OCI-LY3 (cell line): ENCODE measurements at regions not wholly inside any gene's neighbourhood (a gene's known extent, or its start where the extent isn't known, plus 50 kb on each side); places are given as distances from the start of the nearest gene placed in this dataset.
"Not testable (repeated sequence)": the region's sequence is repeated elsewhere in the genome, so short reads cannot be mapped to it uniquely, and the experiment has no call there.

Experiments used
- H2AFZ ChIP-seq: fragments of 200-600, 300-600 bp; shearing (Covaris generic); 2 replicates; pipeline ENCODE4 v1.6.0; 2014; ENCODE audit warnings: antibody characterized with exemption, low read depth, low read length
- H3K27ac ChIP-seq: fragments of 200-600, 300-600 bp; sonication (generic); 2 replicates; pipeline ENCODE4 v1.5.1; 2014; ENCODE audit warnings: mild to moderate bottlenecking, low read length, moderate library complexity, mixed read lengths
- H3K27me3 ChIP-seq: fragments of 200-600, 300-600 bp; sonication (generic); 2 replicates; pipeline ENCODE4 v1.6.1; 2014; ENCODE audit warnings: low read depth, low read length, mixed read lengths
- H3K36me3 ChIP-seq: fragments of 200-600, 300-600 bp; sonication (generic); replicated peaks from 2 replicates; pipeline ENCODE3; 2014; ENCODE audit warnings: low read depth, low read length, mixed read lengths
- H3K4me1 ChIP-seq: fragments of 300-600, 200-600 bp; sonication (generic); 2 replicates; pipeline ENCODE4 v1.6.1; 2014; ENCODE audit warnings: low read length, mixed read lengths
- H3K4me2 ChIP-seq: fragments of 200-600, 300-600 bp; sonication (generic); 2 replicates; pipeline ENCODE4 v1.6.1; 2014; ENCODE audit warnings: low read length, mixed read lengths
- H3K4me3 ChIP-seq: fragments of 300-600, 200-600 bp; sonication (generic); 2 replicates; pipeline ENCODE4 v1.5.1; 2014; ENCODE audit warnings: antibody characterized with exemption, mild to moderate bottlenecking, low read length, moderate library complexity
- H3K79me2 ChIP-seq: fragments of 300-600, 200-600 bp; shearing (Covaris generic); 2 replicates; pipeline ENCODE4 v1.6.1; 2014; ENCODE audit warnings: mild to moderate bottlenecking, low read length, mixed read lengths
- H3K9ac ChIP-seq: fragments of 300-600, 200-600 bp; shearing (Covaris generic); 2 replicates; pipeline ENCODE4 v1.6.0; 2014; ENCODE audit warnings: mild to moderate bottlenecking, low read length, moderate library complexity
- H3K9me3 ChIP-seq: fragments of 200-600, 300-600 bp; shearing (Covaris generic); 2 replicates; pipeline ENCODE4 v1.6.1; 2014; ENCODE audit warnings: low read length, mixed read lengths; ENCODE audit not compliant: insufficient read depth
- H4K20me1 ChIP-seq: fragments of 200-600, 300-600 bp; sonication (generic); 2 replicates; pipeline ENCODE4 v1.6.1; 2016; ENCODE audit warnings: low read length, mixed read lengths; ENCODE audit not compliant: insufficient read depth
- EZH2phosphoT487 ChIP-seq: fragments of 200-600 bp; shearing (Covaris generic); IDR thresholded peaks from 2 replicates; pipeline ENCODE4 v1.6.1; 2018; ENCODE audit warnings: antibody characterized with exemption, mixed run types, low read depth
- TF ChIP-seq, protein P1 (sequence below): fragments of 200-600, 300-600 bp; sonication (generic); IDR thresholded peaks from 2 replicates; pipeline ENCODE4 v1.5.1; 2014; ENCODE audit warnings: antibody characterized with exemption, low read length, low read depth

DNA sequence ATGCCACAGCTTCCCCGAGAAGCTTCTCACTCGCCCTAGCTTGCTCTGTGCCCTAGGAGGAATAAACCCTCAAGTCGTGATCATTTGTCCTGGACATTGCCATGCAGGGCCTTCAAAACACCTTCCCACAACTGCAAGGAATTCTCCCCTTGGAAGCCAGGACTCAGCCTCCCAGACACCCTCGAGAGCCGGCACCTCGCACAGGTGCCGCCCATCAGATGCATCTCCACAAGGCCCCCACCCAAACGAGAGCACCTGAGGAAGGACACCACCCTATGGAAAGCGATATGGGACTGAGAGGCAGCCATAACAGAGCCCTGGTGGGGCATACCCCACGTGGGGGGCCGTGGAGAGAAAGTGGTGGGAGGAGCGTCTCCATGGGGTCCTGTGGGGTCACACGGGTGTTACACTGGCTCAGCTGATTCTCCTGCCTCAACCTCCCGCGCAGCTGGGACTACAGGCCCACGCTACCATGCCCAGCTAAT is 77.6 kb upstream of the FOXK1 start:
- Histone ChIP-seq H3K79me2 (no peaks in the 10 kb centered on the region), H3K4me1 (no peaks in the 10 kb centered on the region), H3K27ac (no peak overlapping the region), H3K36me3 (no peaks in the 10 kb centered on the region), H4K20me1 (no peaks in the 10 kb centered on the region), H3K4me2 (no peak overlapping the region), H3K27me3 (no peaks in the 10 kb centered on the region), H3K9ac (no peak overlapping the region), H3K9me3 (no peaks in the 10 kb centered on the region), H3K4me3 (no peak overlapping the region), H2AFZ (no peak overlapping the region)
- no peak for TF ChIP-seq EZH2phosphoT487
- TF ChIP-seq, protein P1, sequence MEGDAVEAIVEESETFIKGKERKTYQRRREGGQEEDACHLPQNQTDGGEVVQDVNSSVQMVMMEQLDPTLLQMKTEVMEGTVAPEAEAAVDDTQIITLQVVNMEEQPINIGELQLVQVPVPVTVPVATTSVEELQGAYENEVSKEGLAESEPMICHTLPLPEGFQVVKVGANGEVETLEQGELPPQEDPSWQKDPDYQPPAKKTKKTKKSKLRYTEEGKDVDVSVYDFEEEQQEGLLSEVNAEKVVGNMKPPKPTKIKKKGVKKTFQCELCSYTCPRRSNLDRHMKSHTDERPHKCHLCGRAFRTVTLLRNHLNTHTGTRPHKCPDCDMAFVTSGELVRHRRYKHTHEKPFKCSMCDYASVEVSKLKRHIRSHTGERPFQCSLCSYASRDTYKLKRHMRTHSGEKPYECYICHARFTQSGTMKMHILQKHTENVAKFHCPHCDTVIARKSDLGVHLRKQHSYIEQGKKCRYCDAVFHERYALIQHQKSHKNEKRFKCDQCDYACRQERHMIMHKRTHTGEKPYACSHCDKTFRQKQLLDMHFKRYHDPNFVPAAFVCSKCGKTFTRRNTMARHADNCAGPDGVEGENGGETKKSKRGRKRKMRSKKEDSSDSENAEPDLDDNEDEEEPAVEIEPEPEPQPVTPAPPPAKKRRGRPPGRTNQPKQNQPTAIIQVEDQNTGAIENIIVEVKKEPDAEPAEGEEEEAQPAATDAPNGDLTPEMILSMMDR: no peak

DNA sequence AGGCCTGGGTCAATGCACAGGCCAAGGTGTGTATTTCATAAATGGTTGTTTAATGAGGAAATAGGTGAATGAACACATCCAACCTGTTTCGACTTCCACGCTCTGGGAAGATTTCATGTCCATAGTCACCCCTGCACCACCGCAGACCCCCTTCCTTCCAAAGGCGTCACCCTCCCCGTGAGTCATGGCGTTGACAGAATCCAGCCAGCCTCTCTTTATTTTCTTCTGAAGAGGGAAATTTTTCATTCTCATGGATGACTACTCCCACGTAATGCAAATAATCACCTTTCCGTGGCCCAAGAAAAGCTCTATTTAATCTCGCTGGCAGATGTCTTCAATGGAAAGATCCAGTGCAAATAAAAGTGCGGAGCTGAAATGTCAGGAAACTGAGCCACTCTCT is 75.3 kb upstream of the FOXK1 start:
- Histone ChIP-seq H3K4me1 (no peaks in the 10 kb centered on the region), H3K79me2 (no peaks in the 10 kb centered on the region), H3K4me3 (no peak overlapping the region), H3K36me3 (no peaks in the 10 kb centered on the region), H3K4me2 (no peak overlapping the region), H3K9ac (no peak overlapping the region), H4K20me1 (no peaks in the 10 kb centered on the region), H3K9me3 (no peaks in the 10 kb centered on the region), H3K27me3 (no peaks in the 10 kb centered on the region), H2AFZ (no peak overlapping the region), H3K27ac (no peak overlapping the region)
- TF ChIP-seq, protein P1: no peak
- TF ChIP-seq EZH2phosphoT487: no peak

DNA sequence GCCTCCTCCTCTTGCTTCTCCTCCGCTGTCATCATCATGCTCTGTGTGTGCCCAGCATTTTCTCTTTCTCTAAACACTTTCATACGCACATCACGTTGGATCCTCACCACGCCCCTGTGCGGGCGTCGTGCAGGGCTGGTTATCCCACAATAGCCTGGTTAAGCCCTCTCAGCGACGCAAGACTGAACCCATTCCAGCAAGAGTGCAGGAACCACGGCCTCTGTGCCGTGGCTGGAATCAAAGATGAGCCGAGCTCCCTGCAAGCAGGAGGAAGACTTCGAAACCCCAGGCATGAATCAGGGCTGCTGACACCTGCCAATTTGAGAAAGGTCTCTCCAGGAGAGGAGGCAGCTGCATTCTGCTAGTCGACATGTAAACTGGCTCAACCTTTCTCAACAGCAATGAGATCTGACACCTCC is 74.8 kb upstream of the FOXK1 start:
- no peaks in the 10 kb centered on the region for H4K20me1 ChIP-seq
- no peaks in the 10 kb centered on the region for H3K27me3 ChIP-seq
- TF ChIP-seq, protein P1: no peak
- no peak for TF ChIP-seq EZH2phosphoT487
- H3K27ac ChIP-seq: no peak overlapping the region
- H3K79me2 ChIP-seq: no peaks in the 10 kb centered on the region
- H3K4me1 ChIP-seq: no peaks in the 10 kb centered on the region
- H3K9ac ChIP-seq: no peak overlapping the region
- H3K4me2 ChIP-seq: no peak overlapping the region
- no peak overlapping the region for H2AFZ ChIP-seq
- no peaks in the 10 kb centered on the region for H3K36me3 ChIP-seq
- H3K4me3 ChIP-seq: no peak overlapping the region
- H3K9me3 ChIP-seq: no peaks in the 10 kb centered on the region

DNA sequence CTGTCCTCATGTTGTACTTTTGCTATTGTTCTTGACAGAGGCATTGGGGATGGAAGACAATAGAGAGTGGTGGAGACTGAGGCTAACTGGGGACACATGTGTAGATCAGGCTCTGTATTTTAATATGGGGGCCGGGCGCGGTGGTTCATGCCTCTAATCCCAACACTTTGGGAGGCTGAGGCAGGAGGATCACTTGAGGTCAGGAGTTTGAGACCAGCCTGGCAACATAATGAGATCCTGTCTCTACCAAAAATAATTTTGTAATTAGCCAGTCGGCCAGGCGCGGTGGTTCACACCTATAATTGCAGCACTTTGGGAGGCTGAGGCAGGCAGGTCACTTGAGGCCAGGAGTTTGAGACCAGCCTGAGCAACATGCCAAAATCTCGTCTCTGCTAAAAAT is 72.5 kb upstream of the FOXK1 start:
- not testable (repeated sequence) for H3K4me2 ChIP-seq, H3K27me3 ChIP-seq, H3K9ac ChIP-seq

More for the DNA sequence above, 72.5 kb upstream of the FOXK1 start:
- H3K79me2 ChIP-seq, H3K36me3 ChIP-seq, H3K4me1 ChIP-seq, H3K27ac ChIP-seq, H4K20me1 ChIP-seq, H2AFZ ChIP-seq, H3K9me3 ChIP-seq, H3K4me3 ChIP-seq: not testable (repeated sequence)
